Bone marrow (tissue), 2 donors: ENCODE measurements at regions not wholly inside any gene's neighbourhood (a gene's known extent, or its start where the extent isn't known, plus 50 kb on each side); places are given as distances from the start of the nearest gene placed in this dataset.

Source experiments
- DNase-seq, 2 donors: peaks; one replicate each; lab custom pipeline; 2025; lab: John Stamatoyannopoulos, UW

DNA sequence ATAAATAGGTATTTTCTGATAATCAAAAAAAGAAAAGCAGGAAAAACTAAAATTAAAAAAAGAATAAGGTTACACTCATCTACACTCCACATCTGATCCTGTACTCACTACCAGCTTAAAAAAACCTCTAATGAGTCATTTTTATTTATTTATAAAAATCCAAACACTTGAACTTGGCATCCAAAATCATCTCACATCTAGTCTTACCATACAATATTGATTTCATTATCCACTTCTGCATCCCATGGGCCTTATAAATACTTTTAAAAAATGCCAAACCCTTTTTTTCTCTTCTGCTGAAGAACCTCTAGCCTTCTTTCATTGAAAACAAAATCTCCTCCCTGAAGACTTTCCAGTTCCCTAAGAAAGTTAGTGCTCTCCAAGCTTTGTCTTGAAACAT is 109.7 kb downstream of the TMTC3 start:
- DNase-seq, result no peak

DNA sequence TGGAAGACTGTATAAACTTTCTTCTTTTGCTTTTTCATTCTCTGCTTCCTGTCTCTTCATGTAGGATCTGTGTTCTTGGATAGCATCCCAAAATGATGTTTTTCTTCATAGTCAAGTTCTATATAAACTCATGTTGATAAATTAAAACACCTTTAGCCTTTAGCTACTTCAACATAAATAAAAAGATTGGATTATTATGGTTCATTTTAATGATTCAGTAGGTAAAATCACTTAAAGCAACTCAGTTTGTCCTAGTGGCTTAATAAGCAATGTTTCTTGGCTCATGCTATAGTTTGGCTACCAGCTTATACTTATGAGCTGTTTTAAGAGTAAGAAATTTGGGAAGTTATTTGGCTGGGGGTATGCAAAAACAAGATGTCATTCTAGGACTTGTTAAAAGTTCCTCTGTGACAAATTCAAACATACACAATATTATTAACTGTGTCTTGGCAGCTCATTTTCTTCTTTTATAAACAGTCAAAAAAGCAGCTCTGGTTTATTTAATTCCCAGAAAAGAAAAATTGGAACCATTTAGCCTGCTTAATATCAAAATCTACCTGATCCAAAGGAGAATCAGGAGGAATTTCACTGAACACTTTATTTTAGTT is 111.4 kb downstream of the TMTC3 start:
- DNase-seq, result no peak

DNA sequence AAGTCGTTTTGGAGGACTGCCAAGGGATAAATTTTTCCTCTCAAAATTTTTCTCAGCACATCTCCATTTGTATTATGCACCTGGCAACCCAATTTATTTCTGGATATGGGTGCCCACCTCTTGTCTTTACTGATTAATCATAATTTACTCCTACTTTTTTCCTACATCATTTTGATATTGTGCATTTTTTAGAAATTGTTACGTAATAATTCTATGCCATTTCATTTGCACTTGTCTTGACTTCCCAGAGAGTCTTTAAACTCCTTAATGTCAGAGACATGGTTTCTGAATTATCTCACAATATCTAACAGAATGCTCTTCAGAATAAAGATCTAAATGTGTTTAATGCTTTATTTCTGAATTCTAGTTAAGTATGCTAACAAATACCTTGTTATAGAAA is 113.1 kb downstream of the TMTC3 start:
- DNase-seq, result no peak

DNA sequence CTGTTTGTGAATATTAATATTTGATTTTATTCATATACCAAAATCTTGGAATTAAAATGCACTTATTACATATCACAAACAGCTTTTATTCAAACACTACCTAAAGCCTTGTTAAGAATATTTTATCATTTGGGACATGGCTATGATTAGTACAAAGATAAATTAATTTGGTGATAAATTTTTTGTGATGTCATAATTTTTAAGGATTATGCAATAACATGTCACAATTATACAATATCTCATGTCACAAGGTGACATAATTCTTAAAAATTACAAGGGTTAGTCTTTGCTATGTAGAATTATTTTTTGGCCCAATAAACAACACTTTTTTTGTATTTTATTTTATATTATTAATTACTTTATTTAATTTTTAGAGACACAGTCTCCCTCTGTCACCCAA is 113.7 kb downstream of the TMTC3 start:
- DNase-seq, result no peak

DNA sequence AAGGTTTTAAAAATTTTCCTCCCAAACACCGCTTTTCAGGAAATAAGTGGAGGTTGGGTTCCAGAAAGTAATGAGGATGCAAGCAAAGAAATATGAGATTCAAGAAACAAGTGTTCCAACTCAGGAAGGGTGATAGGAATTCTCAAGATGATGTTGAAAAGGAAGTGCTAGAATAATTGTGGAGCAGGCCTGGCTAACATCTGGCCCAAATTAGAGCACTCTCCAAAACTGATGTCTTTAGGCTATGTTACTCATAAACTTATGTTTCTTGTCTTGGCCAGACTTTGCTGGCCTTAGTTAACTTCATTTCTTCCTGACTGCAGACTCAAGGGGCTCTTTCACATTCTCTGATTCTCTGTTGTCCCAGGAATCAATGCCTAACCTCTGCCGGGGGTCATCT is 116.3 kb downstream of the TMTC3 start:
- DNase-seq, result no peak

DNA sequence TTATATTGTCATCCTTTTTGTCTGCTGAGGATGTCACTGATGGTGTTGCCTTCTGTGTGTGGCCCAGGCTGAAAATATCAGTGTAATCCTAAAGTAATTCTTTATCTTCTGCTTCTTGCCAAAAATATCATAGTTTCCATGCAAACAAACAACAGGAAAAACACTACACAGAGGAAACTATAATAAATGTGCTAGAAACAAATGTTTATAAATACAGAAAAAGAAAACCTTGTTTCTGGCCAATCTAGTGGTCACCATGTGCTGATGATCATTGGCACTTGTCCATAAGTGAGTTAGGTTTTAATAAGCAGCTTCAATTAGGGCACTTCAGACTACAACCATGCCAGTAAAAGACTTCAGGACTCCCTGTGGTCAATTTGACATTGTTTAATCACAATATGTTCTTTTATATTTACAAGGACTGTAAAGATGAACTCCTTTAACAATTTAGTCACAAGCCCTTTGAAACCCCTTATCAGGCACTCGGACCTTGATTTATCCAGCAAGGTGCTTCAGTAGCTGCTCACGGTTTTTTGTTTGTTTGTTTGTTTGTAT is 124.8 kb downstream of the TMTC3 start:
- no peak for DNase-seq

DNA sequence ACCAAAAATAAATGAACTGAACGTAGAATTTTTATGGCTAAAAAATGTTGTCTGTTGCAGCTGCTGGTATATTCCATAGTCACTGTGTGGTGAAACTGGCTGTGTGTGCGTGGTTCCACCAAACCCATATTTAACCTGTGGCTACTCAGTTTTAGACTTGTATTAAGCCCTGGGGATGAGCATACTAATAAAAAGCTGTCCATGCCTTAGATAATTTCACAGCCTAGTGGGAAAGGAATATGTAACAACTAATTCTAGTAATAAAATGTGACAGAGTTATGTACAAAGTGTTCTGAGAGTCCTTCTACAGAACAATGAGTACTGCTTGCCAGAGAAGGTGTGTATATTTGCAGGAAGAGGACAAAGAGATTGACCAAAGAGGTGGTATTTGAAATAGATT is 125.5 kb downstream of the TMTC3 start:
- DNase-seq, result no peak

DNA sequence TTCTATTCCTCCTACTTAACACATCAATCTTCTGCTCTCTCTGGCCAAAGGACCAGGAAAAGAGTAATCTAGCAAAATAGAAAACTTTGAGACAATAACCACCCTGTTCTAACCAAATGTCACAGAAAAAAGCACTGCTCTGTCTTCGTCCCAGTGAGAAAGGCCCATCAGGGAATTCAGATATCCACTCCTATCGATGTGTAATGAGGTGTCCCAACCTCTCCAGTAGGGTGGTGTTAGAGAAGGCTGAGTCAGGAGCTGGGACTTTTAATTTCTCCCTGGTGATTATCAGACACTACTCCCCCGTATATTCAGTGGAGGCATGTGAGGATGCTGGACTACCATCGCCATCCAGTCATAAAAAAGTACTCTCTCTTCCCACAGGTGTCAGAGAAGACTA is 130.3 kb downstream of the TMTC3 start:
- DNase-seq, result no peak

DNA sequence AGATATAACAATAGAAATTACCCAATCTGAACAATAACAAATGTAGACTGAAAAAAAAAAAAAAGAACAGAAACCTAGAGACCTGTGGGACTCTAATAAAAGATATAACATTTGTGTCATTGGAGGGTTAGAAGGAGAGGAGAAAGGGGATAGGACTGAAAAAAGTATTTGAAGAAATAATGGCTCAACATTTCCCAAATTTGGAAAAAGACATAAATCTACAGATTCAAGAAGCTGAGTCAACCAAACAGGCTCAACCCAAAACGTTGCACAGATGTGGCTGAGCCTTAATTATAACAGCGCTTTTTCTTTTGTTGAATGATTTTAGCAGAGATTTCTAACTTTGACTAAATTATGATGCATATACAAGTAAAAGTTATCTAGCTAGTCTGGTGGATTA is 131.3 kb downstream of the TMTC3 start:
- no peak for DNase-seq

DNA sequence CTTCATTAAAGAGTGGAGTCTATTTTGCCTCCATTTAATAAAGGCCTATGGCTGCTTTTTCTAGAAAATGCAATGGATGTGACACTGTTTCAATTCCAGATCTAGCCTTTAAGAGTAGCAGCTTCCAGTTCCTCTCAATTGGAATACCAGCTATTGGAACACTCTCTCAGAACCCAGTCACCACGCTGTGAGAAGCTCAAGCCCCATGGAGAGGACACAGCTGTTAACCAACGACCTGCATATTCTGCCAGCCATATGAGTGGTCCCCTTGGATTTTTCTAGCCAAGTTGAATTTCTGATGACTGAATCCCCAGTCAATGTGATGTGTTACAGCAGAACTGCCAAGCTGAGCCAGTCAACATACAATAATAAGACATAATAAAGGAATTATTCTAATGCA is 131.8 kb downstream of the TMTC3 start:
- DNase-seq, result no peak

DNA sequence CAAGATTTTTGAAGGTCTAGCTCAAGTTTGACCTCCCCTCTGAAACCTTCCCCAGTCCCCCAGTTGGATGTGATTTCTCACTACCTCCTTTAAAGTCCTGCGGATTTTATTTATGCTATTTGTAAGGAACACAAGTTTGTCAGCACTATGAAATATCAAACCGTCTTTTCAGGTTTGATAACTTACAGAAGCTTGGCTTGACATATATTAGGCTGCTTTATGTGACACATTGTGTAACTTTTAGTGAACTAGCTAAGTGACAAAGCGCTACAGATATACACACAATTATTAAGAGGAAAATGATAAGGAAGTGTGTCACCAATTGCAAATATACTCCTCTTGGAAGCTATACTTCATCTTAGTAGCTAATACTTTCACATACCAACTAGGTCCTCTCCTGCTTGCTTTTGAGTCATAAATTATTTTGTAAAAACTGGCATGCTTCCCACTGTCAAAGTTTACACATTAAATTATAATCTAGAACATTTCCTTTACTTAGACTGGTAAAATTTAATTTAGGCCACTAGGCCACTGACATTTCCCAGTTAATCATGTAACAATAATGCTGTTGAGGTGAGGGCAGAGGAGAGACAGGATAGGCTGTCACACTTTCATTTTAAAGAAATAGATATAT is 149.5 kb downstream of the TMTC3 start:
- no peak for DNase-seq

DNA sequence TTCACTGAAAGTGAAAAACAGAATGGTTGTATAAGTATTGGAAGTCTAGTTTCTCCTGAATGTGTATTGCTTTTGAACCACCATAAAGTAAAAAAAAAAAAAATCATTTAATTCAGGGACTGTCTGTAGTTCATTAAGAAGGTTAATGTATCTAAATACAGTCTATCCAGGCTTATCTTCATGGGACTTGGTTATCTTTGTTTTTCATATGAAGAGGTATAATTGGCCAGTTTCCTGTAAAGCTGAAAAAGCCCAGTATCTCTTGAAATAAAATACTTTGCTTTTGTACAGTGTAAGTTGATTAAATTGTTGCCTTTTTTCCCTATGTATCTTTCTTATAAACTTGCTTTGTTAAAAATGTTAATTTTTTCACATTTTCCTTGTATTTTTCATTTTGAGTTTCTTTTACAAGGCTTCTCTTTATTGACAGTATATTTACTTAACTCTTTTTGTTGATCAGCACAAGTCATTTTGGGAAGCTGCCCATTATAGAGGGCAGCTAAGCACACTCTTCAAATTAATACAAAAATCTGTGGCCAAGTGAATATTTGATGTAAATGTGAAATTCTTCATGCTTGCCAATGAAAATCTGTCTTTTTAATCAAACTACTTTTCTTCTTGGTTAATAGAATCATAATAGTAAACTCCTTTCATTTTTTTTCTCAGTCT is 156.0 kb downstream of the TMTC3 start:
- no peak for DNase-seq

DNA sequence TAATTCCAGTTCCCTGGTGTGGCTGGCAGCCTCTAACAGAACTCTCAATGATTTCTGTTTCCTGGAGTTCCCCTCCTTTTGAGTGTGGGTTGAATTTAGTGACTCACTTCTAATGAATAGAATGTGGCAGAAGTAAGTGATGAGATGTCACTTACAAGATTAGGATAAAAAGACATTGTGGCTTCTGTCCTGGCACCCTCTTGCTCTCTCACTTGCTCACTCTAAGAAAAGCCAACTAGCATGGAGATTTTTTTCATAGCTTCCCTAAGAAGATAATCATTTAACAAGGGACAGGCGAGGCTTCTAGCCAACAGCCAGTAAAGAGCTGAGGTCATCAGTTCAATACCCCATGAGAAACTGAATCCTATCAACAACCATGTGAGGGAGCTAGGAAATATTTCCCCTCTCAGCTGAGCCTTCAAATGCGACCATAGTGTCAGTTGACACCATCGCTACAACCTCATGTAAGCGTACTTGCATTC is 156.7 kb downstream of the TMTC3 start:
- no peak for DNase-seq

DNA sequence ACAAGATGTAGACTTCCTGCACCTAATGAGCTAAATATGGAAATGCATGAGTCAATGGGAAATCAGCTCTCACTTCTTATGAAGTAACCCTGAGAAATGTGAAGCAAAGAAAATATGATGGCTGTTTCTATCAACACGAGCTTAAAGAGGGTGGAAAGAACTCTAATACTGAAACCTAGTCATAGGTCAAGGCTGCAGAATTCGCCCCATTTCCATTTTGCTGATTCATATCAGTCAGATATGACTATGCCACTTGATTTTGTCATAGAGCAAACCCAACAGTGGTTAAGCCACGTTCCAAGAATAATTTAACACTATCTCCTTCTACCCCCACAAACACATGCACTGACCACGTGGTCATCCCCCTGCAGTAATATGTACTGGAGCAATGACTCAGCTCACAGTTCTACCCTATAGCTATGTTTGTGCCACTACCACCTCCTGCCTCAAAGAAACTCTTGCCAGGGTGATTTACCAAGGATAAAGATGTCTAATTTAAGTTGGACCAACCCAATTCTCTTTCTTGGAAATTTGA is 157.5 kb downstream of the TMTC3 start:
- DNase-seq, result no peak

DNA sequence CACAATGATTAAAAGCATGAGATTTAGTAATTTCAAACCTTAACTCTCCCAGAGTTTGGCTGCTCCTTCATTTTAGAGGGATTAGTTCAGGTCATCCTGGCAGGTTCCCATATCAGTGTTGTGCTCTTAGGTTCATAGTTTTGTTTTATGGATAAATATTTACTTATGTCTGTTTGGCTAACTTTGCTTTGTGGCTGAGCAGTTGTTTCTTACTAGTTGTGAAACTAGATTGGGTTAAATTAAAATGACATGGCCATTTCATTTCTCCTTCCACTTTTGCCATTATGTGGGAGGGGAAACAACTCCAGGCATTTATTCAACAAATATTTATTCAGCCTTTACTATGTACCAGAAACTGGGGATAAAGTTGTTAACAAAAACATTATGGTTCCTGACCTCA is 158.8 kb downstream of the TMTC3 start:
- DNase-seq, result no peak

DNA sequence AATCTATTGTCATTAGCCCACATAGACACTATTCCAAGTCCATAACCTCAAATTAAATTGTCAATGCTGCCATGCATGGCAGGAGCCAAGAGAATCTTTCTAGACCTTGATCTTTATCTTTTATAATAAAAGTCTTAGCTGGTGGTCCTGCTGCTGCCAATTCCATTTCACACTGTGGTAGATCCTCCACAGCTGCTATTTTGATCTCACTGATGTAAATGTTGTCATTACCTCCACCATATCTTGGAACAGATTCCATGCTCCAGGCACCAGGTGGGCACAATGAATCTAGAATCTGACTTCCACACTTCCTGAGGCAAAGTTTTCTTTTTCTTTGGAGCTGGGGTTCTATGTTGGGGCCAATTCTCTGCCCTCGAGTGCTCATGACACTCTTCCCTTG is 161.2 kb downstream of the TMTC3 start:
- DNase-seq, result no peak

DNA sequence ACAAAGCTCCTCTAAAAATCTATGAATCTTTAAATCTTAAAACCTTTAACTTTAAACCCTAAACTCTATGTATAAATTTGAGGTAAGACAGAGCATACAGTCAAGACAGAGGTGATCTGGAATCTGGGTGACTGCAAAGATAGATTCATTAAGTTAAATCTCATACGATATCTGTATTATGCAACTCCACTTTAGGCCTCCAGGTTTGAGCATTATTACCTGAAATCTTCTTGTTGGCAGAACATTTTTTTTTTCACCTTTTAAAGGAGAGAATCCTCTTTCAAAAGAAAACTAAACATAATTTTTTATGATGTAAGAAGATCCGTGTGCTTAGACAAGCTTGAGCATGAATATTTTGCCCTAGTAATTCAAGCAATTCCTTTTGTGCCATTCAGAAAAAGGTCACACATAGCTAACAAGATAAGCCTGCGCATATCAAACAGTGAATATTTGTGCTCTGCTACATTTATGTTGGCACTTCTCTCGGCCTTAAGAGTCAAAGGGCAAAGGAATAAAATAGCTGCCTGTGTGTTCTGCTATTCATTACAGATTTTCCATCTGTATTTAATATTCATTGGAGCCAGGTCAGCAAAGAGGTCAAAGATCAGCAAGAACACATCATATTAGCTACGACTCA is 163.3 kb downstream of the TMTC3 start:
- no peak for DNase-seq

DNA sequence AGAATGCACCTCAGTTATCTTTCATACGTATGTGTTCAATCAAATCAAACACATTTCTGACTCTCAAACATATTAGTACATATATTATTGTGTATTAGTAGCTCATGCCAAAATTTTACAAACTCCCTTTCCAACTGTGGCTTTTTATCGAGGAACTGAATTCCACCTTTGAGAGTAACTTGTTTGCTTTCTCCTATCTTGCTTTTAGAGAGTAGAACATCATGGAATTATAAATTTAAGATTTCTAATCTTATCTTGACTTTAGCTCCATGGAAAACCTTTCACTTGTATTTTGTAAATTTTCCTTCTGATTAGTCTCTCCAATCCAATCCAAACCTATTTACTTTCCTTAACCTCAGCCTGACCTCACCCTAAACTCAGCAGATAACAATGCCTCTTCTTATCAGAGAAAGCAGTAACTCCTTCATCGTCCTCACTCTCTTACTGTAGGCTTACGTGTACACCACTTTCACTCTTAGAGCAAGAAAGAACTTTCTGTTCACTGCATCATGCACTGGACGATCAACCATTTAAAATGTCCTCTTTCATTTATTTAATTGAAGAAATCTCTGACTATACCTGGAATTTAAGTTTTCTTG is 164.5 kb downstream of the TMTC3 start:
- no peak for DNase-seq

DNA sequence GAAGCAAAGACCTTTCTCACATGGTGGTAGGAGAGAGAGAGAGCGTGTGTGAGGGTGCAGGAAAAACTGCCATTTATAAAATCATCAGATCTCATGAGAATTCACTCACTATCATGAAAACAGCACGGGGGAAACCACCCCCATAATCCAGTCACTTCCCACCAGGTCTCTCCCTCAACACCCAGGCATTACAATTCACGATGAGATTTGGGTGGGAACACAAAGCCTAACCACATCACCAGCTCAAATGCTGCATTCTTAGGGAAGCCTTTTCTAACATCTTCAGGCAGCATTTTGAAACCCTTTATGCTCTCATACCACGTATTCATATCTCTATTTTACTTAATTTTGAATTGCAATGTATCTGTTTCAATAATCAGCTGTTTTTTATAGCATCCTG is 165.9 kb downstream of the TMTC3 start:
- no peak for DNase-seq

DNA sequence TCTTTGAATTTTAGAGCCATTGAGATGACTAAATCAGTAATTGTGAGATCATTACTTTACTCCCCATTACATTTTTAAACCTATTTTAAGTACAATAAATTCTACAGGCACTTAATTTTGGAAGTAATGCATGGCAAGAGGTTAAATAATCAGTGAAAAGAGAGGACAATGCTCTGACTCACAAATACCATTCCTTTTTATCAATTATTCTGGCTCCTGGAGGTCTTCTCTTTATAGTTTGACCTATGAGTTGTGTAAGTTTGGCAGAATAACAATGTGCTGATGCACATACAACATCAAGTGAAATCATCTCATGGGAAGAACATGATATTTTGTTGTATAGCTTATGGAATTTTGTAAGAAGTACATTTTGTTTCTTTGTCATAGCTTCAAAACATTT is 166.7 kb downstream of the TMTC3 start:
- DNase-seq, result no peak

DNA sequence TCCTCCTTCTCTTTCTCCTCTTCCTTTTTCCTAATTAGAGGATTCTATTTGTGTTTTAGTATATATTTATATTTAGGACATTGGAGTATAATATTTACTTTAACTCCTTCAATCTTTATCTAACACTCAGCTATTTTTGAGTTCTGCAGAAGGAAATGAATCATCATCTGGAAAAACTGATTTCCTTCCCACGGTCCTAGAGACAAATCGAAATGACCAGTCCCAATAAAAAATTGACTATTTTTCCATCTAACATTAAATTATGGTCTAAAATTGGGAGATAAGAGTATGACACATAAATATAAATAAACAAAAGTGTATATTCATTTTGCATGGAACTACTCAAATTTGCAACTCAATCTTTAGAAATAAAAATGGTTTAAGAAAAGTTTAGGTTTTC is 167.4 kb downstream of the TMTC3 start:
- no peak for DNase-seq

DNA sequence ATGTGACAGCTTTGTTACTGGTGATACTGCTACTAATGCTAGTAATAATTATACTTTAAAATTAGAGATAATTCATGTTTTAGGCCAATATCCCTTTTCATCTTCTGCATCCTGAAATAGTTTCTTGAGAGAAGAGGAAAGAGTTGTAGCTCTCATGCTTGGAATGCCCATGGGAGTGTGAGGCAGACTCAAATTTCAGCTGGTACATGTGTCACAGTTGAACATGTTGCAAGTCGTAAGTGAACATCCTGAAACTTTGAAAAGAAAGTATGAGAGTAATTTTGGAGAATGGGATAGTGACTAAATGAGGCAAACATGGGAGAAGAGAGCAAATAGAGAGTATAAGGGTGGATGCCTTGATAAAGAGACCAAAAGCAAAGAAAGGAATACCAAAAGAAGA is 168.0 kb downstream of the TMTC3 start:
- DNase-seq, result no peak
